Activated naive CD8-positive, alpha-beta T cell treated with anti-CD3 and anti-CD28 coated beads, Interleukin-2, amount 10 ng/mL, durations not matched to agents 7 days and 5 days (primary cell): ENCODE measurements at regions not wholly inside any gene's neighbourhood (a gene's known extent, or its start where the extent isn't known, plus 50 kb on each side); places are given as distances from the start of the nearest gene placed in this dataset.
"Not testable (repeated sequence)": the region's sequence is repeated elsewhere in the genome, so short reads cannot be mapped to it uniquely, and the experiment has no call there.

ENCODE experiments used
- ATAC-seq: fragments of 150-1000 bp; cut with Tn5 transposase; one replicate; pipeline ENCODE4 v1.10.0; 2021; ENCODE audit warnings: low read depth, moderate library complexity
- POLR2A ChIA-PET: fragments of 350-600 bp; sonication (Branson Sonifier 250); formaldehyde crosslinking; loops from one replicate; lab custom pipeline; 2021; ENCODE audit warnings: antibody characterized with exemption; lab: Charles Lee
- DNase-seq: peaks from one replicate; pipeline ENCODE4 v3.0.0; 2021
- H3K27ac Mint-ChIP-seq: one replicate; pipeline ENCODE4 v1.8.0; 2022; ENCODE audit warnings: mild to moderate bottlenecking, mixed read lengths
- H3K27me3 Mint-ChIP-seq: one replicate; pipeline ENCODE4 v1.8.0; 2022; ENCODE audit warnings: mild to moderate bottlenecking, moderate library complexity, mixed read lengths
- H3K36me3 Mint-ChIP-seq: one replicate; pipeline ENCODE4 v1.8.0; 2021; ENCODE audit warnings: mild to moderate bottlenecking, mixed read lengths
- H3K4me1 Mint-ChIP-seq: one replicate; pipeline ENCODE4 v1.8.0; 2021; ENCODE audit warnings: mixed read lengths
- H3K4me3 Mint-ChIP-seq: one replicate; pipeline ENCODE4 v1.8.0; 2022; ENCODE audit warnings: mild to moderate bottlenecking, moderate library complexity, mixed read lengths
- H3K9me3 Mint-ChIP-seq: one replicate; pipeline ENCODE4 v1.8.0; 2021; ENCODE audit warnings: mixed read lengths

GRCh38 chr21:18673789-18674188 is 270.2 kb upstream of the TMPRSS15 start:
- H3K9me3 Mint-ChIP-seq, result peaks cover 10% of the 10 kb centered on the region
- POLR2A ChIA-PET, result no interaction called here

DNA sequence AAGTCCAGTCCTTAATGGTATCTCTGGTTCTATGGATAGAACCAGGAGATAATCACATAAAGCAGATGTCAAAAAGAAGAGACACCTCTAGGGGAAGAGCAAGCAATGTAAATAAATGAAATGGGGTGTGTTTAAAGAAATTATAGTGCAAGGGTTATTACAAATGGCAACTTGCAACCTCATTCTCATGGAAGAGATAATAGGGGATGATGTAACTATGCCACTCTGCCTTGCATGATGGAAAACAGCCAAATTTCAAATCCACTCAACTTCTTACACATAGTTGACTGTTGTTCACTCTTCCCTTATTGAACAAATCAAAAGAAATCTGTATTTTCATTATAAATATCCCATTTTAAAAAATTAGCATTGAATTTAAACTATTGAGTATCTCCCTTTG is 274.0 kb upstream of the TMPRSS15 start:
- peaks cover 8% of the 10 kb centered on the region for H3K9me3 Mint-ChIP-seq
- no peaks in the 10 kb centered on the region for H3K36me3 Mint-ChIP-seq
- POLR2A ChIA-PET, result no interaction called here
- ATAC-seq, result no peak
- no peak overlapping the region for H3K27ac Mint-ChIP-seq
- no peak overlapping the region for H3K4me3 Mint-ChIP-seq
- H3K4me1 Mint-ChIP-seq, result no peaks in the 10 kb centered on the region
- H3K27me3 Mint-ChIP-seq, result no peaks in the 10 kb centered on the region
- no peak for DNase-seq

More at GRCh38 chr21:18673789-18674188, 270.2 kb upstream of the TMPRSS15 start:
- DNase-seq (no peak), ATAC-seq (no peak)
- Mint-ChIP-seq H3K27ac (no peak overlapping the region), H3K4me3 (no peak overlapping the region), H3K27me3 (no peaks in the 10 kb centered on the region), H3K36me3 (no peaks in the 10 kb centered on the region), H3K4me1 (no peaks in the 10 kb centered on the region)

DNA sequence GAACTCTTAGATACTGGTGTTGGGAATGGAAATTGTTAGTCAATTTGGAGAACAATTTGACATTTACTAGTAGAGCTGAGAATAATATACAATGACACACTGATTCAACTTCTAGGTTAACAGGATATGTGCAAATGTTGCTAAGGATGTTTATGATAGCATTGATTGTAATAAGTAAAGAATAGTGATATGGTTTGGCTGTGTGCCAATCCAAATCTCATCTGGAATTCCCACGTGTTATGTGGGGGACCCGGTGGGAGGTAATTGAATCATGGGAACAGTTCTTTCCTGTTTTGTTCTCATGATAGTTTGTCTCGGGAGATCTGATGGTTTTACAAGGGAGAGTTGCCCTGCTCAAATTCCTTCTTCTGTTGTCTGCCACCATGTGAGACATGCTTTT is 302.4 kb upstream of the TMPRSS15 start:
- POLR2A ChIA-PET, result no interaction called here
- H3K4me3 Mint-ChIP-seq, result no peak overlapping the region
- no peaks in the 10 kb centered on the region for H3K36me3 Mint-ChIP-seq
- ATAC-seq (no peak), DNase-seq (no peak)
- H3K4me1 Mint-ChIP-seq, result no peaks in the 10 kb centered on the region
- no peaks in the 10 kb centered on the region for H3K9me3 Mint-ChIP-seq
- no peak overlapping the region for H3K27ac Mint-ChIP-seq
- no peaks in the 10 kb centered on the region for H3K27me3 Mint-ChIP-seq

GRCh38 chr21:18711662-18712061 is 308.1 kb upstream of the TMPRSS15 start:
- no peak for ATAC-seq
- H3K9me3 Mint-ChIP-seq, result peaks cover 7% of the 10 kb centered on the region
- no peaks in the 10 kb centered on the region for H3K27me3 Mint-ChIP-seq

GRCh38 chr21:18715606-18716005 is 312.0 kb upstream of the TMPRSS15 start:
- no peak overlapping the region for H3K27ac Mint-ChIP-seq
- peaks cover 9% of the 10 kb centered on the region for H3K9me3 Mint-ChIP-seq
- DNase-seq, result no peak
- H3K4me1 Mint-ChIP-seq, result no peaks in the 10 kb centered on the region
- POLR2A ChIA-PET, result no interaction called here
- ATAC-seq, result no peak
- no peak overlapping the region for H3K4me3 Mint-ChIP-seq
- H3K36me3 Mint-ChIP-seq, result no peaks in the 10 kb centered on the region
- H3K27me3 Mint-ChIP-seq, result no peaks in the 10 kb centered on the region

More at GRCh38 chr21:18711662-18712061, 308.1 kb upstream of the TMPRSS15 start:
- POLR2A ChIA-PET, result no interaction called here
- H3K36me3 Mint-ChIP-seq, result no peaks in the 10 kb centered on the region
- H3K4me3 Mint-ChIP-seq, result no peak overlapping the region
- no peak overlapping the region for H3K27ac Mint-ChIP-seq
- H3K4me1 Mint-ChIP-seq, result no peaks in the 10 kb centered on the region
- DNase-seq, result no peak

- Mint-ChIP-seq H3K27me3 (no peaks in the 10 kb centered on the region), H3K27ac (no peak overlapping the region), H3K4me1 (no peaks in the 10 kb centered on the region), H3K9me3 (peaks cover 6% of the 10 kb centered on the region), H3K36me3 (no peaks in the 10 kb centered on the region), H3K4me3 (no peak overlapping the region)
- POLR2A ChIA-PET, result no interaction called here
- ATAC-seq (no peak), DNase-seq (no peak)
Measured at GRCh38 chr21:18716578-18717138, 313.1 kb upstream of the TMPRSS15 start.

GRCh38 chr21:18722193-18722592 is 318.6 kb upstream of the TMPRSS15 start:
- POLR2A ChIA-PET, result no interaction called here
- ATAC-seq, result no peak

DNA sequence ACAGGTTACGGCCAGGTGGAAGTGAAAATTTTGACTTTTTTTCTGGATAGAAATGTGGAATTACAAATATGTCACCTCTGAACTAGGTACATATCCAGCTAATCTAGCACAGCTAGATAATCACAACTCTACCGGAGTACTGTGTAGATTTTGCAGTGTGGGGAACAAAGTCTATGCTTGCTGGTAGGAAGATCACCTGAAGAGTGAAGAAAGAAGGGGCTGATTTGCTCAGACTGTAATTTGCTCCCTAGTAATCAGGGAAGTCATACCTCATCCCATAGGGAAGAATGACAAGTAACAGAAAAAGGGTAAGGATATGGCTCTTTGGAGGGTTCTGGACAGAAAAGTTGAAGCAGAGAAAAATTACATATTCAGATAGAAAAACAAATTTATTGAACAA is 319.6 kb upstream of the TMPRSS15 start:
- ATAC-seq, result no peak
- Mint-ChIP-seq H3K27ac (no peak overlapping the region), H3K4me3 (no peak overlapping the region), H3K9me3 (peaks cover 1% of the 10 kb centered on the region), H3K36me3 (no peaks in the 10 kb centered on the region), H3K4me1 (no peaks in the 10 kb centered on the region), H3K27me3 (no peaks in the 10 kb centered on the region)
- DNase-seq, result no peak
- POLR2A ChIA-PET, result no interaction called here

More at GRCh38 chr21:18722193-18722592, 318.6 kb upstream of the TMPRSS15 start:
- DNase-seq, result no peak
- Mint-ChIP-seq H3K36me3 (no peaks in the 10 kb centered on the region), H3K27ac (no peak overlapping the region), H3K4me3 (no peak overlapping the region), H3K4me1 (no peaks in the 10 kb centered on the region), H3K9me3 (peaks cover 1% of the 10 kb centered on the region), H3K27me3 (no peaks in the 10 kb centered on the region)

DNA sequence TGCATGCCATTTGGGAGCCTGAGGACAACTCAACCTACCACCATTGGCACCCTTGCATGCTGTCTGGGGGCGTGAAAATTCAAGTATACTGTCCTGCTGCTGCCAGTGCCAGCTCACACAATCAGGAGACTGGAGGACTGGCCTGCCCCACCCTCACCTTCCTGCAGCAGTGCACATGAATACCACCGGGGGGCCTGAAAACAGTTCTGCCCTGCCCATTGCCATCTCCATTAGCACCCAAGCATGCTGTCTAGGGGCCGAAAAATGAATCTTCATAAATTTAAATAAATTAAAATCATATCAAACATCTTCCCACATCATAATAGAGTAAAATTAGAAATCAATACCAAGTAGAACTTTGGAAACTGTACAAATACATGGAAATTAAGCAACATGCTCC is 322.1 kb upstream of the TMPRSS15 start:
- no peaks in the 10 kb centered on the region for H3K27me3 Mint-ChIP-seq
- DNase-seq, result no peak
- ATAC-seq, result no peak
- no peaks in the 10 kb centered on the region for H3K9me3 Mint-ChIP-seq
- POLR2A ChIA-PET, result no interaction called here
- no peak overlapping the region for H3K27ac Mint-ChIP-seq
- no peaks in the 10 kb centered on the region for H3K36me3 Mint-ChIP-seq
- H3K4me1 Mint-ChIP-seq, result no peaks in the 10 kb centered on the region
- no peak overlapping the region for H3K4me3 Mint-ChIP-seq

- Mint-ChIP-seq H3K27ac (no peak overlapping the region), H3K4me3 (no peak overlapping the region), H3K4me1 (no peaks in the 10 kb centered on the region), H3K27me3 (no peaks in the 10 kb centered on the region), H3K9me3 (peaks cover 1% of the 10 kb centered on the region), H3K36me3 (no peaks in the 10 kb centered on the region)
- ATAC-seq (no peak), DNase-seq (no peak)
- POLR2A ChIA-PET, result no interaction called here
Measured at GRCh38 chr21:18741954-18742353, 338.4 kb upstream of the TMPRSS15 start.

DNA sequence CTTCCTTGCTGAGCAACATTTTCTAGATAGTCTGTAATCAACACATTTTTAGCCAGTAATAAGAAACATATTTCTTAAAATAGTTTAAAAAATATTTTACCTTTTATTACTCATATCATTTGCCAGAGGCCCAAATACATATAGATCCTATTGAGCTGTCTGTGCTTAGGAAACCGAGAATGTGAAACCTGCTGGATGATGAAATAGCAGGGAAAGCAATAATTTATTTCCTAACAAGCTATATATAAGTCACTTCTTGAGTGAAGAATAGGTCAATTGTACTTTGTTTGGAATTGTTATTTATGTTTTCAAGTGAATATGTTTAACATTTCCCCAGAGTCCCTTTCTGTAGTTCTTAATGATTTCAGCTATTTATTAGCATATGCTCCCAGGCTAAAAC is 339.9 kb upstream of the TMPRSS15 start:
- no peak overlapping the region for H3K4me3 Mint-ChIP-seq
- ATAC-seq (no peak), DNase-seq (no peak)
- H3K4me1 Mint-ChIP-seq, result no peaks in the 10 kb centered on the region
- no peaks in the 10 kb centered on the region for H3K36me3 Mint-ChIP-seq
- no peaks in the 10 kb centered on the region for H3K9me3 Mint-ChIP-seq
- POLR2A ChIA-PET, result no interaction called here
- no peaks in the 10 kb centered on the region for H3K27me3 Mint-ChIP-seq
- no peak overlapping the region for H3K27ac Mint-ChIP-seq

GRCh38 chr21:18744840-18745239 is 341.3 kb upstream of the TMPRSS15 start:
- H3K36me3 Mint-ChIP-seq, result no peaks in the 10 kb centered on the region
- ATAC-seq (no peak), DNase-seq (no peak)
- H3K9me3 Mint-ChIP-seq, result no peaks in the 10 kb centered on the region
- no peak overlapping the region for H3K27ac Mint-ChIP-seq
- POLR2A ChIA-PET, result no interaction called here
- H3K27me3 Mint-ChIP-seq, result no peaks in the 10 kb centered on the region
- no peaks in the 10 kb centered on the region for H3K4me1 Mint-ChIP-seq
- no peak overlapping the region for H3K4me3 Mint-ChIP-seq

DNA sequence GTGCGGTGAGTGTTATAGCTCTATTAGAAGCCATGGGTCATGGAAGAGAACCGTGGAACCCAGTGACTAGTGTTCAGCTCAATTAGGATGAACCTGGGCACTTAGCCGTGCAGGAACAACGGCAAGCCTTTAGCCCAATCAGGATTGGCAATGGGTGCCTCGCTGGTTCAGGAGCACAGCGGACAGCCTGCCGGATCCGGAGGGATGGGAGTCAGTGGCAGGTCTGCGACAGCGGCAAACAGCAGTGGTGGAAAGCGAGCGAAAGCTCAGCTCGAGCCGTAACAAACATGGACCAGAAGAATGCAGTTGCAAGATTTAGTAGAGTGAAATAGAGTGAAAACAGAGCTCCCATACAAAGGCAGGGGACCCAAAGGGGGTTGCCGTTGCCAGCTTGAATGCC is 349.3 kb upstream of the TMPRSS15 start:
- H3K4me3 Mint-ChIP-seq, ATAC-seq, H3K4me1 Mint-ChIP-seq, H3K27ac Mint-ChIP-seq, H3K36me3 Mint-ChIP-seq, H3K9me3 Mint-ChIP-seq, POLR2A ChIA-PET, DNase-seq, H3K27me3 Mint-ChIP-seq: not testable (repeated sequence)

GRCh38 chr21:18756272-18756671 is 352.7 kb upstream of the TMPRSS15 start:
- H3K36me3 Mint-ChIP-seq, H3K27me3 Mint-ChIP-seq, ATAC-seq, H3K9me3 Mint-ChIP-seq, H3K4me3 Mint-ChIP-seq, H3K27ac Mint-ChIP-seq, POLR2A ChIA-PET, DNase-seq, H3K4me1 Mint-ChIP-seq: not testable (repeated sequence)

- Mint-ChIP-seq H3K36me3 (no peaks in the 10 kb centered on the region), H3K27ac (no peak overlapping the region), H3K4me1 (no peaks in the 10 kb centered on the region), H3K9me3 (peaks cover 2% of the 10 kb centered on the region), H3K4me3 (no peak overlapping the region), H3K27me3 (no peaks in the 10 kb centered on the region)
- DNase-seq, result no peak
- POLR2A ChIA-PET, result no interaction called here
- ATAC-seq, result no peak
Measured at GRCh38 chr21:18759267-18759666, 355.7 kb upstream of the TMPRSS15 start.
